ENCODE measurements at regions not wholly inside any gene's neighbourhood (a gene's known extent, or its start where the extent isn't known, plus 50 kb on each side); places are given as distances from the start of the nearest gene placed in this dataset.

GRCh38 chr4:181581983-181582382, 661.2 kb upstream of the TENM3 start:
- TF ChIP-seq CTCF (IDR thresholded peaks at IDR 0.05) (no peak), POLR2A (IDR thresholded peaks at IDR 0.05) (no peak)
